ENCODE measurements at regions not wholly inside any gene's neighbourhood (a gene's known extent, or its start where the extent isn't known, plus 50 kb on each side); places are given as distances from the start of the nearest gene placed in this dataset.

DNA sequence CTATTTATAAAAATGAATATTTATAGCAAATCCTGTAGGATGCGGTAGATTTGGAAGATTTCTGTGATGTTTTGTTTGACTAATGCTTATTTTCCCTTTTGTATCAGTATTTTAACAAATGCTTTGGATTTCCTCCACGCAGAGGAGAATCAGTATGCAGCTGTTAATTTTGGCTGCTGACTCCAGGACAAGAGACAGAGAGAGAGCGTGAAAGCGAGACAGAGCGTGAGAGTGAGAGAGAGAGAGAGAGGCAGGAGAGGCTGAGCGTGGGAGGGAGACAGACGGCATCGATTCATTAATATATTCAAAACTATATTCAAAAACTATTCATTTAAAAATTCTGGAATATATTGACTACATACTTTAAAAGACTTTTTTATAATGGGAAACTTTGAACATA is 62.5 kb downstream of the RRM2 start:
- DNase-seq (ENCODE audit: low spot score) = no peak
- TF ChIP-seq HNF4A (conservative IDR thresholded peaks at IDR 0.05) (no peak), YY1 (IDR thresholded peaks at IDR 0.05) (no peak), GABPA (IDR thresholded peaks at IDR 0.05 in 1 of 2, conservative IDR thresholded peaks at IDR 0.05 in 1 of 2) (no peak), SP1 (IDR thresholded peaks at IDR 0.05) (no peak), FOXA2 (IDR thresholded peaks at IDR 0.05) (no peak), TAF1 (conservative IDR thresholded peaks at IDR 0.05) (no peak), RAD21 (IDR thresholded peaks at IDR 0.05) (no peak), HNF4G (IDR thresholded peaks at IDR 0.05) (no peak), NR2F2 (IDR thresholded peaks at IDR 0.05) (no peak), FOXA1 (IDR thresholded peaks at IDR 0.05) (no peak), EGR1 (IDR thresholded peaks at IDR 0.05; ENCODE audit: low read depth in 2 of 2) (no peak), RXRA (IDR thresholded peaks at IDR 0.05) (no peak), JUND (IDR thresholded peaks at IDR 0.05) (no peak)
- TF ChIP-seq, protein P1, sequence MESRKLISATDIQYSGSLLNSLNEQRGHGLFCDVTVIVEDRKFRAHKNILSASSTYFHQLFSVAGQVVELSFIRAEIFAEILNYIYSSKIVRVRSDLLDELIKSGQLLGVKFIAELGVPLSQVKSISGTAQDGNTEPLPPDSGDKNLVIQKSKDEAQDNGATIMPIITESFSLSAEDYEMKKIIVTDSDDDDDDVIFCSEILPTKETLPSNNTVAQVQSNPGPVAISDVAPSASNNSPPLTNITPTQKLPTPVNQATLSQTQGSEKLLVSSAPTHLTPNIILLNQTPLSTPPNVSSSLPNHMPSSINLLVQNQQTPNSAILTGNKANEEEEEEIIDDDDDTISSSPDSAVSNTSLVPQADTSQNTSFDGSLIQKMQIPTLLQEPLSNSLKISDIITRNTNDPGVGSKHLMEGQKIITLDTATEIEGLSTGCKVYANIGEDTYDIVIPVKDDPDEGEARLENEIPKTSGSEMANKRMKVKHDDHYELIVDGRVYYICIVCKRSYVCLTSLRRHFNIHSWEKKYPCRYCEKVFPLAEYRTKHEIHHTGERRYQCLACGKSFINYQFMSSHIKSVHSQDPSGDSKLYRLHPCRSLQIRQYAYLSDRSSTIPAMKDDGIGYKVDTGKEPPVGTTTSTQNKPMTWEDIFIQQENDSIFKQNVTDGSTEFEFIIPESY (IDR thresholded peaks at IDR 0.05) = no peak
- TF ChIP-seq, protein P2, sequence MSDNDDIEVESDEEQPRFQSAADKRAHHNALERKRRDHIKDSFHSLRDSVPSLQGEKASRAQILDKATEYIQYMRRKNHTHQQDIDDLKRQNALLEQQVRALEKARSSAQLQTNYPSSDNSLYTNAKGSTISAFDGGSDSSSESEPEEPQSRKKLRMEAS (IDR thresholded peaks at IDR 0.05) = no peak
- TF ChIP-seq, protein P3, sequence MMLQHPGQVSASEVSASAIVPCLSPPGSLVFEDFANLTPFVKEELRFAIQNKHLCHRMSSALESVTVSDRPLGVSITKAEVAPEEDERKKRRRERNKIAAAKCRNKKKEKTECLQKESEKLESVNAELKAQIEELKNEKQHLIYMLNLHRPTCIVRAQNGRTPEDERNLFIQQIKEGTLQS (IDR thresholded peaks at IDR 0.05) = no peak
- TF ChIP-seq, protein P4, sequence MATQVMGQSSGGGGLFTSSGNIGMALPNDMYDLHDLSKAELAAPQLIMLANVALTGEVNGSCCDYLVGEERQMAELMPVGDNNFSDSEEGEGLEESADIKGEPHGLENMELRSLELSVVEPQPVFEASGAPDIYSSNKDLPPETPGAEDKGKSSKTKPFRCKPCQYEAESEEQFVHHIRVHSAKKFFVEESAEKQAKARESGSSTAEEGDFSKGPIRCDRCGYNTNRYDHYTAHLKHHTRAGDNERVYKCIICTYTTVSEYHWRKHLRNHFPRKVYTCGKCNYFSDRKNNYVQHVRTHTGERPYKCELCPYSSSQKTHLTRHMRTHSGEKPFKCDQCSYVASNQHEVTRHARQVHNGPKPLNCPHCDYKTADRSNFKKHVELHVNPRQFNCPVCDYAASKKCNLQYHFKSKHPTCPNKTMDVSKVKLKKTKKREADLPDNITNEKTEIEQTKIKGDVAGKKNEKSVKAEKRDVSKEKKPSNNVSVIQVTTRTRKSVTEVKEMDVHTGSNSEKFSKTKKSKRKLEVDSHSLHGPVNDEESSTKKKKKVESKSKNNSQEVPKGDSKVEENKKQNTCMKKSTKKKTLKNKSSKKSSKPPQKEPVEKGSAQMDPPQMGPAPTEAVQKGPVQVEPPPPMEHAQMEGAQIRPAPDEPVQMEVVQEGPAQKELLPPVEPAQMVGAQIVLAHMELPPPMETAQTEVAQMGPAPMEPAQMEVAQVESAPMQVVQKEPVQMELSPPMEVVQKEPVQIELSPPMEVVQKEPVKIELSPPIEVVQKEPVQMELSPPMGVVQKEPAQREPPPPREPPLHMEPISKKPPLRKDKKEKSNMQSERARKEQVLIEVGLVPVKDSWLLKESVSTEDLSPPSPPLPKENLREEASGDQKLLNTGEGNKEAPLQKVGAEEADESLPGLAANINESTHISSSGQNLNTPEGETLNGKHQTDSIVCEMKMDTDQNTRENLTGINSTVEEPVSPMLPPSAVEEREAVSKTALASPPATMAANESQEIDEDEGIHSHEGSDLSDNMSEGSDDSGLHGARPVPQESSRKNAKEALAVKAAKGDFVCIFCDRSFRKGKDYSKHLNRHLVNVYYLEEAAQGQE (IDR thresholded peaks at IDR 0.05) = no peak
- TF ChIP-seq, protein P5, sequence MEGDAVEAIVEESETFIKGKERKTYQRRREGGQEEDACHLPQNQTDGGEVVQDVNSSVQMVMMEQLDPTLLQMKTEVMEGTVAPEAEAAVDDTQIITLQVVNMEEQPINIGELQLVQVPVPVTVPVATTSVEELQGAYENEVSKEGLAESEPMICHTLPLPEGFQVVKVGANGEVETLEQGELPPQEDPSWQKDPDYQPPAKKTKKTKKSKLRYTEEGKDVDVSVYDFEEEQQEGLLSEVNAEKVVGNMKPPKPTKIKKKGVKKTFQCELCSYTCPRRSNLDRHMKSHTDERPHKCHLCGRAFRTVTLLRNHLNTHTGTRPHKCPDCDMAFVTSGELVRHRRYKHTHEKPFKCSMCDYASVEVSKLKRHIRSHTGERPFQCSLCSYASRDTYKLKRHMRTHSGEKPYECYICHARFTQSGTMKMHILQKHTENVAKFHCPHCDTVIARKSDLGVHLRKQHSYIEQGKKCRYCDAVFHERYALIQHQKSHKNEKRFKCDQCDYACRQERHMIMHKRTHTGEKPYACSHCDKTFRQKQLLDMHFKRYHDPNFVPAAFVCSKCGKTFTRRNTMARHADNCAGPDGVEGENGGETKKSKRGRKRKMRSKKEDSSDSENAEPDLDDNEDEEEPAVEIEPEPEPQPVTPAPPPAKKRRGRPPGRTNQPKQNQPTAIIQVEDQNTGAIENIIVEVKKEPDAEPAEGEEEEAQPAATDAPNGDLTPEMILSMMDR (IDR thresholded peaks at IDR 0.05; ENCODE audit: low read depth, low read length, missing input control) = no peak
- Histone ChIP-seq H3K27me3 (ENCODE audit: control insufficient read depth in 4 of 4, insufficient read depth in 4 of 4, low read length in 3 of 4) (no peaks in the 10 kb centered on the region), H3K4me1 (ENCODE audit: control insufficient read depth in 4 of 4, insufficient read depth in 4 of 4, low read length in 3 of 4) (no peaks in the 10 kb centered on the region), H3K9ac (ENCODE audit: low read depth in 1 of 2, low read length in 2 of 2) (no peak overlapping the region), H3K27ac (ENCODE audit: low read depth in 1 of 2, low read length in 2 of 2) (no peak overlapping the region), H3K9me3 (ENCODE audit: control insufficient read depth in 4 of 4, low read length in 3 of 4) (no peaks in the 10 kb centered on the region), H3K4me3 (ENCODE audit: low read depth in 1 of 3, low read length in 3 of 3) (no peak overlapping the region), H3K36me3 (ENCODE audit: control insufficient read depth in 4 of 4, insufficient read depth in 3 of 4, low read depth in 1 of 4, low read length in 3 of 4) (no peaks in the 10 kb centered on the region)
- 87% methylated on average over 8 of the region's 8 CpGs for WGBS

Measured in liver (tissue), 8 donors.